SK-N-SH (cell line): ENCODE measurements at regions not wholly inside any gene's neighbourhood (a gene's known extent, or its start where the extent isn't known, plus 50 kb on each side); places are given as distances from the start of the nearest gene placed in this dataset.

Experiments used
- CTCF ChIP-seq: fragments of 200-600 bp; sonication (generic); IDR thresholded peaks from 2 replicates; pipeline ENCODE4 v1.6.1; 2017; ENCODE audit warnings: antibody characterized with exemption, mild to moderate bottlenecking, moderate library complexity
- EZH2phosphoT487 ChIP-seq: fragments of 200-600 bp; sonication (generic); IDR thresholded peaks from 2 replicates; pipeline ENCODE4 v1.6.1; 2017; ENCODE audit warnings: low read depth, mixed run types, mild to moderate bottlenecking, antibody characterized with exemption, moderate library complexity, borderline replicate concordance
- FOXM1 ChIP-seq: IDR thresholded peaks from 2 replicates; pipeline ENCODE4 v1.4.0; 2012; ENCODE audit warnings: low read depth, mild to moderate bottlenecking
- MAX ChIP-seq: IDR thresholded peaks from 2 replicates; pipeline ENCODE4 v1.4.0; 2012; ENCODE audit warnings: low read depth
- NFIC ChIP-seq: IDR thresholded peaks from 2 replicates; pipeline ENCODE4 v1.4.0; 2012; ENCODE audit warnings: borderline replicate concordance
- RAD21 ChIP-seq: IDR thresholded peaks from 2 replicates; pipeline ENCODE4 v1.6.1; 2012; ENCODE audit warnings: mild to moderate bottlenecking, low read length
- REST ChIP-seq: IDR thresholded peaks from 2 replicates; pipeline ENCODE4 v1.6.1; 2012; ENCODE audit warnings: mild to moderate bottlenecking, low read depth, low read length, moderate library complexity
- SIN3A ChIP-seq: IDR thresholded peaks from 2 replicates; pipeline ENCODE4 v1.6.1; 2012; ENCODE audit warnings: low read depth, mild to moderate bottlenecking, low read length, moderate library complexity, borderline replicate concordance
- SMC3 ChIP-seq: IDR thresholded peaks from 2 replicates; pipeline ENCODE4 v1.6.1; 2012; ENCODE audit warnings: low read depth, low read length, improper control_type of control experiment
- TEAD4 ChIP-seq: IDR thresholded peaks from 2 replicates; pipeline ENCODE4 v1.4.0; 2012; ENCODE audit warnings: mild to moderate bottlenecking, borderline replicate concordance; ENCODE audit not compliant: insufficient read depth
- YY1 ChIP-seq: IDR thresholded peaks from 2 replicates; pipeline ENCODE4 v1.4.0; 2012; ENCODE audit warnings: low read depth, mild to moderate bottlenecking

- TF ChIP-seq CTCF (no peak), TEAD4 (no peak), REST (no peak), SIN3A (no peak), RAD21 (no peak), NFIC (no peak), SMC3 (no peak), MAX (no peak), FOXM1 (no peak), EZH2phosphoT487 (no peak), YY1 (no peak)
Observed at GRCh38 chr21:39097335-39097861, 85.9 kb downstream of the PSMG1 start.
